GM13976 (cell line): ENCODE measurements at regions not wholly inside any gene's neighbourhood (a gene's known extent, or its start where the extent isn't known, plus 50 kb on each side); places are given as distances from the start of the nearest gene placed in this dataset.

Source experiments
- DNase-seq: peaks from one replicate; pipeline ENCODE4 v3.0.0; 2012; ENCODE audit warnings: low spot score
- in situ Hi-C: fragments of 300-500 bp; cut with MboI; formaldehyde crosslinking; loops from one replicate; pipeline ENCODE4 v1.12.0; 2022; ENCODE audit warnings: low sequenced_read_pairs, mixed read lengths, inconsistent platforms; ENCODE audit not compliant: unreplicated experiment
- TF ChIP-seq, protein P1 (sequence below): IDR thresholded peaks from 2 replicates; pipeline ENCODE4 v1.5.1; 2012; ENCODE audit warnings: borderline replicate concordance, mild to moderate bottlenecking; ENCODE audit not compliant: insufficient read depth; ENCODE audit errors: extremely low read depth, missing control alignments, control extremely low read depth

DNA sequence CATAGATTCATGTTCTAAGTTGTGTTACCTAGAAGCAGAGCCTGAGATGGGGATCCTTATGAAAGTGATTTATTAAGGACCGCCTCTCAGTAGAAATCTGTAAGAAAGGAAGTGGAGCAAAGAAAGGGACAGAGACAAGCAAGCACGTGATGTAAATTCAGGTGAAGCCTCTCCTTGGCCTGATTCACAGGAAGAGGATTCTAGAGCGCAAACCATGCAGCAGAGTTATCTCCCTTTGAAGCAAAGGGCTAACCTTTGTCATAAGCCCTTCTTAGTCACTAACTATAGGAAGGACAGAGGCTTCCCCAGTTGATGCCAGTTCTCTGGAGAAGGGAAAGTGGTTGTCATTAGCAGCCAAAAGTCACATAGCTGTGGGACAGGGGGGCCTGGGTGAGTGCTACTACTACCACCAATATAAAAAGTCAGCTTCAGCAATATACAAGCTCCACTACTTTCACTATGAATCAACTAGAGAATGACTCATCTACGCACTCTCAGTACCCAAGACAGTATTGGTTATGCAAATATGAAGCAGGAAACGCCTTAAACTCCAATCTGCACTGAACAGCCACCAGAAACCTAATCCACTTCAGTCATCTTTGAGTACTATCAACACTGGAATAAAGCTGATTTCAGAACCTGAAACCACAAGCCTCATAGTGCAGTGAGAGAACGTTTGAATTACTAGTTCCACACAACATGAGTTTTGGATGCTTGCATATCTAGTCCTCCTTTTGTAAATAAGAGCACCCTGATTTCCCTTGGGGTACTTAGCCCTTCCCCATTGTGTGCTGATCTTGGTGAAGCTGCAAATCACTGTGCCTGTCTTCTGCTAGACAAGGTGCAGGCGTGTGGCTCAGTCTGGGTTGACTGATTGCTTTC lies 162.7 kb downstream of the ZNF608 start:
- in situ Hi-C loops, result no loop called here
- TF ChIP-seq, protein P1, sequence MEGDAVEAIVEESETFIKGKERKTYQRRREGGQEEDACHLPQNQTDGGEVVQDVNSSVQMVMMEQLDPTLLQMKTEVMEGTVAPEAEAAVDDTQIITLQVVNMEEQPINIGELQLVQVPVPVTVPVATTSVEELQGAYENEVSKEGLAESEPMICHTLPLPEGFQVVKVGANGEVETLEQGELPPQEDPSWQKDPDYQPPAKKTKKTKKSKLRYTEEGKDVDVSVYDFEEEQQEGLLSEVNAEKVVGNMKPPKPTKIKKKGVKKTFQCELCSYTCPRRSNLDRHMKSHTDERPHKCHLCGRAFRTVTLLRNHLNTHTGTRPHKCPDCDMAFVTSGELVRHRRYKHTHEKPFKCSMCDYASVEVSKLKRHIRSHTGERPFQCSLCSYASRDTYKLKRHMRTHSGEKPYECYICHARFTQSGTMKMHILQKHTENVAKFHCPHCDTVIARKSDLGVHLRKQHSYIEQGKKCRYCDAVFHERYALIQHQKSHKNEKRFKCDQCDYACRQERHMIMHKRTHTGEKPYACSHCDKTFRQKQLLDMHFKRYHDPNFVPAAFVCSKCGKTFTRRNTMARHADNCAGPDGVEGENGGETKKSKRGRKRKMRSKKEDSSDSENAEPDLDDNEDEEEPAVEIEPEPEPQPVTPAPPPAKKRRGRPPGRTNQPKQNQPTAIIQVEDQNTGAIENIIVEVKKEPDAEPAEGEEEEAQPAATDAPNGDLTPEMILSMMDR, result no peak
- DNase-seq, result peak; percentile 76

DNA sequence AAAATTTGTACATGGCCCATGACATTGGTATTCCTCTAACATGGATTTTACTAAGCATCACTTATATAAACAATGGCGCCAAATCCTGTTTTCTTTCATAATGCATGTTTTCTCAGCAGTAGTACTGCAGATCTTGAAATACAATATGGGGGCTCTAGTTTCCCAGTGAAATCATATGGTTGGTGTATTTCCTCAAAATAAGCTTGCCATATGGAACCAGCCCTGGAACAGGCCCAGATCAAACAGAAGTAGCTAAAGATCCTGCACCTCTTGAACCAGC lies 163.9 kb downstream of the ZNF608 start:
- in situ Hi-C loops, result no loop called here
- TF ChIP-seq, protein P1, result no peak
- no peak for DNase-seq

DNA sequence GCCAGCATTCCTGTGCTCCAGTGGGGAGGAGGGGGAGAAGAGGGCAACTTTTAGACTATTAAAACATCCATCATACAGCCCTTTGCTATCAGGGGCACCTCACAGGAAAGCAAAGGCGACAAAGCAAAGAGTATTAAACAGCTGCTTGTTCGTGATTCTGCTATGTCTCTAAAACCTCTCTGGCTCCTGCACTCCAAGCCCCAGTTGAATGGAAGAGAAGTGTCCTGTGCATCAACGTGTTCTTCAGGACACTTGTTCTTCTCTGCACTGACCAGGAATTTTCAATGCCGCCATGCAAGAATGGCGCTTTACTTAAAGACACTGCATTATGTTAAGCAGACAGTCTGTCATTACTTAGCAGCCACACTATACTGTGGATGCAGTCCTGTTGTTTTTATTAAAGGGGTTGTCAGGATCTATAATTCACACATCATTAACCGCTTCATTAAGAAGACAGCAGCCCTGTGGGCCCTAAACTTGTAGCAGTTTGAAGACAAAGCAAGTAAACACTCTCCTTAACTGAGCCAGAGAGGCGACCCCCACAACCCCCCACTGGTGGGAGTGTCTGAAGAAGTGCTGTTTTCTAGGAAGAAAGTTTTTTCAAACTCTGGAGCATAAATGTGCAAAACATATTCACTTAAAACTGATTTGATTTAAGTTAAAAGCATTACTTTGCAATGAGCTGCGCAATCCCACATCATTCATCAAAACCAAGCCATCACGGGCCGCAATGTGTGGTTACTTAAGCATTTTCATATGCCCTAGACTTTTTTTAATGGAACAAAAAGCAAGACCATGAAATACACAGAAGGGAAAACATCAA lies 164.5 kb downstream of the ZNF608 start:
- in situ Hi-C loops, result no loop called here
- DNase-seq, result no peak
- TF ChIP-seq, protein P1, result no peak

- TF ChIP-seq, protein P1, result no peak
- DNase-seq, result no peak
- in situ Hi-C loops, result no loop called here
Observed at GRCh38 chr5:124580925-124581737, 165.3 kb downstream of the ZNF608 start.

DNA sequence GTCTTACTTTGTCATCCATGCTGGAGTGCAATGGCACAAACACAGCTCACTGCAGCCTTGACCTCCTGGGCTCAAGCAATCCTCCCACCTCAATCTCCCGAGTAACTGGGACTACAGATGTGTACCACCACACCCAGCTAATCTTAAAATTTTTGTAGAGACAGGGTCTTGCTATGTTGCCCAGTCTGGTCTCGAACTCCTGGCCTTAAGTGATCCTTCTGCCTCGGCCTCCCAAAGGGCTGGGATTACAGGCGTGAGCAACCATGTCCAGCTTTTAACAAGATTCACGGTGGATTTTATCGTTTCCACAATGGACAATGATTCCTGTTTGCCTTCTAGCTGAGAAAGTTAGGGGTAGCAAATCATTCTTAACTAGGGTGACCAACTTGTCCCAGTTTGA lies 165.9 kb downstream of the ZNF608 start:
- TF ChIP-seq, protein P1, result no peak
- in situ Hi-C loops, result no loop called here
- no peak for DNase-seq

DNA sequence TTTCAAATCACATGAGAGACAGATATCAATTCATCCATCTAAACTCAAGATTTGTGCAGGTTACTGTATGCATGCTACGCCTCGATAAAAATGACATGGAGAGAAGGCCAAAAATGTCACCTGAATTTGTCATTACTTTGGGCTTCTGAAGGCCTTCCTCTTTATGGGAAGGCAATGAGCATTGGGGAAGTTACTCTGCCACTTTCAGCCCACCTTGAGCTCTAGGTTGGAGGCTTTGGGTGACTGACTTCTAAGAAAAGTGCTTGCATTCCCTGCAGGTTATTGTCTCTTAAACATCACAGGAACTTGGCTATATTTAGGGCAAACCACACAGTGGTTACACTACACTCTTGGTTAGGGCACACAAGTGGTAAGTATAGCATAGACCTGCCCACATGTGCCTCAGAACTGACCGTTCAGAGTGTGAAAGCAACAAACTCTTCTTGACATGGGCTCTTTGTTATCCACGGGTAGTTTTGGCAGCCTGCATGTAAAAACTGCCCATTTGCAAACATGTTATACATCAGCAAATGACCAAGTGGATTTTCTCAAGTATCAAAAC lies 169.5 kb downstream of the ZNF608 start:
- in situ Hi-C loops, result no loop called here
- TF ChIP-seq, protein P1, result no peak
- DNase-seq, result no peak
